Left renal cortex interstitium (tissue), 4 donors: ENCODE measurements at regions not wholly inside any gene's neighbourhood (a gene's known extent, or its start where the extent isn't known, plus 50 kb on each side); places are given as distances from the start of the nearest gene placed in this dataset.
"Not testable (repeated sequence)": the region's sequence is repeated elsewhere in the genome, so short reads cannot be mapped to it uniquely, and the experiment has no call there.

Source experiments
- DNase-seq, 4 donors: peaks; one replicate each; pipeline ENCODE4 v3.0.0-alpha.2; 2013; ENCODE audit warnings: low read depth in 4 of 4, low spot score in 2 of 4, missing footprints in 1 of 4

DNA sequence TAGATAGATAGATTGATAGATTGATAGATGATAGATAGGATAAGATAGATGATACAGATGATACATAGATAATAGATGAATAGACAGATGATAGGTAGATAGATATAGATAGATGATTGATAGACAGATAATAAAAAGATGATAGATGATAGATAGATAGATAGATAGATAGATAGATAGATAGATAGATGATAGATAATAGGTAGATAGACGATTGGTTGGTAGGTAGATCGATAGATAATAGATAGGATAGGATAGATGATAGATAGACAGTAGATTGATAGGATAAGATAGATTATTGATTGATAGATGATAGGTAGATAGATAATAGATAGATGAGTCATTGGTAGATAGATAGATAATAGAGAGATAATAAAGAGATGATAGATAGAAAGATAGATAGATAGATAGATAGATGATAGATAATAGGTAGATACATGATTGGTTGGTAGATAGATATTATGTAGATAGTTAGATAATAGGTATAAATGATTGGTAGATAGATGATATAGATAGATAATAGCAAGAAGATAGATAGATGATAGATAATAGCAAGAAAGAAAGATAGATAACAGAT lies 109.4 kb upstream of the C16orf82 start:
- DNase-seq, result no peak

DNA sequence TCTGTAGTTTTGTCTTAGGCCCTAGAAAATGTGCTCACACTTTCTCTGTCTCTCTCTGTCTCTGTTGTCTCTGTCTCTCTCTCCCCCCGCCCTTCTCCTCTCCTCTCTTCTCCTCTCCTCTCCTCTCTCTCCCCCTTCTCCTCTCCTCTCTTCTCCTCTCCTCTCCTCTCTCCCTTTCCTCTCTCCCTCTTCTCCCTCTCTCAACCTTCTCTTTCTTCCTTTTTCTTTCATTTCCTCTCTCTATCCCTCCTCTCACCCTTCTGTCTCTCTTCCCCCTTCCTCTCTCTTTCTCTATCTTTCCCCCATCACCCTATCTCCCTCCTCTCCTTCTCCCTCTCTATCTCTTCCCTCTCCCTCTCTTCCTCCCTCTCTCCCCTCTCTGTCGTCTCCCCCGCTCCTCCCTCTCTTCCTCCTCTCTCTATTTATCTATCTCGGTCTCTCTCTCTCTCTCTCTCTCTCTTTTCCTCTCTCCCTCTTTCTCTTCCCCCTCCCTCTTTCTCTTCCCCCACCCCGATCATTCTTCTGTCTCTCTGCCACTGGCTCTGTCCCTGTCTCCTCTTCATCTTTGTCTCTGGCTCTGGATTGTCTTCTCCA lies 107.2 kb upstream of the C16orf82 start:
- DNase-seq, result no peak

DNA sequence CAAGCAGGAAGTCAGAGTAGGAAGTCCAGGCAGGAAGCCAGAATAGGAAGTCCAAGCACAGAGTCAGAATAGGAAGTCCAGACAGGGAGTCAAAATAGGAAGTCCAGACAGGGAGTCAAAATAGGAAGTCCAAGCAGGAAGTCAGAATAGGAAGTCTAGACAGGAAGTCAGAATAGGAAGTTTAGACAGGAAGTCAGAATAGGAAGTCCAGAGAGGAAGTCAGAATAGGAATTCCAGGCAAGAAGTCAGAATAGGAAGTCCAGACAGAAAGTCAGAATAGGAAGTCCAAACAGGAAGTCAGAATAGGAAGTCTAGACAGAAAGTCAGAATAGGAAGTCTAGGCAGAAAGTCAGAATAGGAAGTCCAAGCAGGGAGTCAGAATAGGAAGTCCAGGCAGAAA lies 105.3 kb upstream of the C16orf82 start:
- no peak for DNase-seq

GRCh38 chr16:26963109-26963508 lies 103.6 kb upstream of the C16orf82 start:
- DNase-seq, result no peak

DNA sequence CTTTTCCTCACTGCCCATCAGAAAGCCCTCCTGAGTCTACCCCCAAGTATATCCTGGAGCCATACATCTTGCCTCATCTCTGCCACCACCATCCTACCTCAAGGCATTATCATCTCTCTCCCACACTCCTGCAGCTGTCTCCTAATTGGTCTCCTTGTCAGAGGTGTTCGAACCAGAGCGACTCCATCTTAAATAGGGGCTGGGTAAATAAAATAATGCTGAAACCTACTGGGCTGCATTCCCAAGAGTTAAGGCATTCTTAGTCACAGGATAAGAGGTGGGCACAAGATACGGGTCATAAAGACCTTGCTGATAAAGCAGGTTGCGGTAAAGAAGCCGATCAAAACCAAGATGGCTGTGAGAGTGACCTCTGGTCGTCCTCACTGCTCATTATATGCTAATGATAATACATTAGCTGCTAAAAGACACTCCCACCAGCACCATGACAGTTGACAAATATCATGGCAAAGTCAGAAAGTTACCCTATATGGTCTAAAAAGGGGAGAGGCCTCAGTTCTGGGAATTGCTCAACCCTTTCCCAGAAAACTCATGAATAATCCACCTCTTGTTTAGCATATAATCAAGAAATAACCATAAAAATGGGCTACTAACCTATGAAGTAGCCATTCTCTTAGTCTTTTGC lies 97.0 kb upstream of the C16orf82 start:
- DNase-seq, result no peak

GRCh38 chr16:26970292-26970691 lies 96.4 kb upstream of the C16orf82 start:
- DNase-seq, result no peak

DNA sequence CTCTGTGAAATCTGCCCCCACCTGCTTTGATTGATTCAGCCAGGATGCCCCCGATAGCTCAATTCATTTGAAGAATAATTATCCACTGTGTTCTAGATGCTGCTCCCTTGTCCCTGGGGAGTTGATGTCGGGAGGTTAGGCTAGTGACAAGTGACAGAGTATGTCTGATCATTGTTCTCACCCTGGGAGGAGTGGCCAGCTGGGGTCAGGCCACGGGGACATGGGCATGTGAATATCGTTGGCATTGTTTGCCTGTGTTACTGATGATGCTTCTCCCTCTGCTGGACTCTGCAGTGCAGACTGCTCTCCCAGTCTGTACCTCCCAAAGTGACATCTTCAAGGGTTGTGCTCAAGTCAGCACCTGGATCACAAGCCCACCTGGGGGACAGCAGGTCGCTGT lies 89.9 kb upstream of the C16orf82 start:
- DNase-seq, result no peak

GRCh38 chr16:26981266-26981938 lies 85.3 kb upstream of the C16orf82 start:
- no peak for DNase-seq

GRCh38 chr16:26982422-26982821 lies 84.3 kb upstream of the C16orf82 start:
- no peak for DNase-seq

DNA sequence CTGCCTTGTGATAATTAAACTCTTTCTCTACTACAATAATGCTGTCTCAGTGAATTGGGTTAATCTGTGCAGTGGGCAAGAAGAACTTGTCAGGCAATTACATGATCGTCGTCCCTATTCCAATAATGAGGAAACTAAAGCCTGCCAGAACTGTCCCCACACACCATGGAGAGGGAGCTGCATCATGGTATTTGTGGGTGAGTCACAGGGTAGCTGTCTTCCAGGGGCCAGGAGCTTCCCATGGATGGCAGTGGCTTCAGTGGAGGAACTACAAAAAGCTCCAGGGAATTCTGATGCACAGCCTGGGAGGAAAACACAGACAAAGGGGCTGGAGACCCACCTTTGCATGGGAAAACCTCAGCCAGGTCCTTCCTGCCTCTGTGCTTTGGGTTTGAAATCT lies 83.3 kb upstream of the C16orf82 start:
- DNase-seq, result no peak

- no peak for DNase-seq
Observed at GRCh38 chr16:26985100-26986065, 81.3 kb upstream of the C16orf82 start.

DNA sequence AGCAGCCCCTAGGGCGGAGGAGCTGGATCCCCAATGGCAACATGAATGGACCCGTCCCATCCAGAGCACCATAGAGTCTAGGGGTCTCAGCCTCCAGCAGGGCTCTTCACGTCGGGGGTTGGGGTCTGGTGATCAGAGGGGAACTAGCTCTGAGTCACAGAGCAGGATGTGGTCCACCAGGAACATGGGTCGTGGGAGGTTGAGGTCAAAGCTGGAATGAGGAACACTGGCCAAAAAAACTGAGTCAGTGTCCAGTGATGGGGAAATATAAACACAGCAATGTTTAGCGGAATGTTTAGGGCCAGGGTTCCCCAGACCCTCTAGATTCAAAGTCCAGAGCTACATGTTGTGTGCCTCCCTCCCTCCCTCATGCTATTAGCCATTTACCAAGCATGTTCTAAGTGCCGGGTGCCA lies 79.1 kb upstream of the C16orf82 start:
- no peak for DNase-seq

- no peak for DNase-seq
Observed at GRCh38 chr16:26988186-26988585, 78.5 kb upstream of the C16orf82 start.

GRCh38 chr16:26990384-26991120 lies 76.2 kb upstream of the C16orf82 start:
- DNase-seq, result not testable (repeated sequence)

- no peak for DNase-seq
Observed at GRCh38 chr16:26992666-26993349, 73.9 kb upstream of the C16orf82 start.

DNA sequence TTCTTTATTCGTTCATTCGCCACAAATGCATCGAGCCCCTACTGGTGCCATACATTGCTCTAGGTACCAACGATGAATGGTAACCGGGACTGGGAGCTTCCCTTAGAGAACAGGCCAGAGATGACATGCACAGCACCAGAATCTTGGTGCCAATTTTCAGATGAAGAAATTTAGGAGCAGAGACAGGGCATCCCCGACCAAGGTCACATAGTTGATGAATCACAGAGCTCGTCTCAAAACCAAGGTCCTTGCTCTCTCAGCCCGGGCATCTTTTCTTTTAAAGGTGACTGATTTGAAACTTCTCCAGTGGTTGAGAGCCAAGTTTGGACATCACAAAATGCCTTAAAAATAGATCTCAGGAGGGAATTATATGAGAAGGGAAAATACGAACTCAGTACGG lies 73.2 kb upstream of the C16orf82 start:
- no peak for DNase-seq

DNA sequence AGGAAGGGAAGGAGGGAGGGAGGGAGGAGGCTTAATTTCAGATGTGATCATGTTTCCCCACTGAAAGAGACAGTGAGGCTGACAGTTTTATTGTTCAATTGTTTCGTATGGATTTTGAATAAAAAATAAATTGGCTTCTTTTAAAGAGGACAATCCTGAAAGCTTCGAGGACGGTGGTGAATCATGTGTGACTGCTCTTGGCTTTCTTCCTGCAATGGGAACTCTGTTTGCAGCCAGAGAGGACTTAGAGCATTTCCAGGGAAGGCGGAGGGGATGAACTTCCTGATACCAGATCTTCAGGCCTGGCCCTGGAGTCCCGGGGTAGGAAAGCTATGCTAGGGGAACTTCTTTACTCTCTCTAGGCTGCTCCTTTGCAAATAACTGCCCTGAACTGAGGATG lies 72.8 kb upstream of the C16orf82 start:
- DNase-seq, result peak in 3 of 4 donors; percentile 3 to 10 (median 5)

DNA sequence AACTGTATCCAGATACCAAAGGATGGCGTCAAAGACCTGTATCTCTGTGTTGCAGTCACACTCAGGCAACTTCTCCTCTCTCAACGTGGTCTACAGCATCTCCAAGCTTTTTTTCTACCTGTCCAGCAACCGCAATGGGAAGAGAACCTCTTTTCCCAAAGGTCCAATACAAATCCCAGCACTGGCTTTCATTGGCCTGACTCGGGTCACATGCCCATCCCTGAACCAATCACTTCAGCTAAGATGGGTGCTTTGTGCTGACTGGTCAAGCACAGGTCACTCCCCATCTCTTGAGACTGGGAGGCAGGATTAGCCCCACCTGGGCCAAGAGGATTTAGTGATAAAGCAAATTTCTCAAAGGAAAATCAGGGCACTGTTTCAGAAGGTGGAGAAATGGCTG lies 71.2 kb upstream of the C16orf82 start:
- DNase-seq, result no peak

GRCh38 chr16:27005386-27005785 lies 61.3 kb upstream of the C16orf82 start:
- no peak for DNase-seq
